Adrenal gland (tissue), 9 donors: ENCODE measurements at regions not wholly inside any gene's neighbourhood (a gene's known extent, or its start where the extent isn't known, plus 50 kb on each side); places are given as distances from the start of the nearest gene placed in this dataset.
"Not testable (repeated sequence)": the region's sequence is repeated elsewhere in the genome, so short reads cannot be mapped to it uniquely, and the experiment has no call there.

Experiments used
- DNase-seq, 7 donors: peaks; one replicate each; pipeline ENCODE4 v3.0.0-alpha.2; 2019 to 2020
- H3K27ac ChIP-seq, 5 donors: fragments of 200-600 bp; sonication (generic) in 4 of 5; 1 replicate in 3 of 5; 2 replicates in 2 of 5; pipeline versions ENCODE4 v1.5.1 to v1.8.0; 2016 to 2020; ENCODE audit warnings: mild to moderate bottlenecking in 1 of 5
- H3K27me3 ChIP-seq: fragments of 200-600 bp; 2 replicates; pipeline ENCODE4 v1.8.0; 2021
- H3K36me3 ChIP-seq, 2 donors: fragments of 200-600 bp; replicated peaks in 1 of 2; 1 replicate in 1 of 2; 2 replicates in 1 of 2; pipeline versions ENCODE4 v1.5.1 to v1.8.0; 2018 to 2022
- H3K4me1 ChIP-seq, 2 donors: fragments of 200-600 bp; replicated peaks in 1 of 2; 1 replicate in 1 of 2; 2 replicates in 1 of 2; pipeline versions ENCODE4 v1.5.1 to v1.8.0; 2018 to 2021
- H3K4me3 ChIP-seq, 4 donors: fragments of 200-600 bp; sonication (generic) in 3 of 4; one replicate each; pipeline ENCODE4 v1.5.1; 2016 to 2018
- H3K9me3 ChIP-seq, 3 donors: fragments of 200-600 bp; sonication (generic) in 1 of 3; replicated peaks in 1 of 3; 1 replicate in 2 of 3; 2 replicates in 1 of 3; pipeline versions ENCODE4 v1.5.1 to v1.8.0; 2016 to 2021
- POLR2A ChIP-seq, 2 donors: fragments of 450-650 bp; IDR thresholded peaks; one replicate each; pipeline ENCODE4 v1.6.1; 2017; ENCODE audit warnings: antibody characterized with exemption in 2 of 2, mild to moderate bottlenecking in 2 of 2, moderate library complexity in 1 of 2
- WGBS, 4 donors: extraction: QIAGEN DNeasy Blood & Tissue Kit in 2 of 4; methylation state at CpG; one replicate each; pipeline versions ENCODE4 v1.1.5 to v1.1.7; 2013 to 2017; 5-methylcytosine and 5-hydroxymethylcytosine counted together
- intact Hi-C, 2 donors: fragments of 100-400 bp; cut with DNase I; formaldehyde crosslinking; loops; one replicate each; pipeline versions ENCODE4 v1.14.1 to v1.15.0; 2022 to 2023
- TF ChIP-seq, protein P1 (sequence below), 6 experiments: fragments of 450-650 bp in 4 of 6; fragments of 200-600 bp in 2 of 6; sonication (generic) in 1 of 6; IDR thresholded peaks; 1 replicate in 5 of 6; 2 replicates in 1 of 6; pipeline versions ENCODE4 v1.5.1 to v1.8.0; 2016 to 2021; ENCODE audit warnings: antibody characterized with exemption in 6 of 6, mild to moderate bottlenecking in 2 of 6, moderate library complexity in 1 of 6
- donor health status: healthy with polysubstance abuse.
- donor health status: Bipolar disorder and iron deficiency.
- donor health status: DM: yes; HTN: yes; CAD: no.
- donor health status: DM: no; HTN: no; CAD: no.
- donor health status: DM: no; HTN: no; CAD: no.

GRCh38 chr7:55308186-55308929 is 56.8 kb upstream of the LANCL2 start:
- H3K27me3 ChIP-seq, result no peaks in the 10 kb centered on the region
- peak overlapping the region in 1 of 5 donors; percentile 40 for H3K27ac ChIP-seq
- intact Hi-C loops, result no loop called here

GRCh38 chr7:55309040-55309991 is 55.8 kb upstream of the LANCL2 start:
- no peak overlapping the region for H3K4me3 ChIP-seq
- no peaks in the 10 kb centered on the region for H3K9me3 ChIP-seq
- intact Hi-C loops, result no loop called here
- H3K4me1 ChIP-seq, result no peaks in the 10 kb centered on the region
- no peaks in the 10 kb centered on the region for H3K36me3 ChIP-seq
- peak overlapping the region in 1 of 5 donors; percentile 40 for H3K27ac ChIP-seq
- H3K27me3 ChIP-seq, result no peaks in the 10 kb centered on the region
- 83 to 90% (median 87%) methylated on average over 17 of the region's 17 CpGs for WGBS, 4 donors
- no peak for TF ChIP-seq POLR2A (IDR thresholded peaks at IDR 0.05)
- TF ChIP-seq, protein P1, sequence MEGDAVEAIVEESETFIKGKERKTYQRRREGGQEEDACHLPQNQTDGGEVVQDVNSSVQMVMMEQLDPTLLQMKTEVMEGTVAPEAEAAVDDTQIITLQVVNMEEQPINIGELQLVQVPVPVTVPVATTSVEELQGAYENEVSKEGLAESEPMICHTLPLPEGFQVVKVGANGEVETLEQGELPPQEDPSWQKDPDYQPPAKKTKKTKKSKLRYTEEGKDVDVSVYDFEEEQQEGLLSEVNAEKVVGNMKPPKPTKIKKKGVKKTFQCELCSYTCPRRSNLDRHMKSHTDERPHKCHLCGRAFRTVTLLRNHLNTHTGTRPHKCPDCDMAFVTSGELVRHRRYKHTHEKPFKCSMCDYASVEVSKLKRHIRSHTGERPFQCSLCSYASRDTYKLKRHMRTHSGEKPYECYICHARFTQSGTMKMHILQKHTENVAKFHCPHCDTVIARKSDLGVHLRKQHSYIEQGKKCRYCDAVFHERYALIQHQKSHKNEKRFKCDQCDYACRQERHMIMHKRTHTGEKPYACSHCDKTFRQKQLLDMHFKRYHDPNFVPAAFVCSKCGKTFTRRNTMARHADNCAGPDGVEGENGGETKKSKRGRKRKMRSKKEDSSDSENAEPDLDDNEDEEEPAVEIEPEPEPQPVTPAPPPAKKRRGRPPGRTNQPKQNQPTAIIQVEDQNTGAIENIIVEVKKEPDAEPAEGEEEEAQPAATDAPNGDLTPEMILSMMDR (IDR thresholded peaks at IDR 0.05), result no peak
- peak in 1 of 7 donors; percentile 4 for DNase-seq

More at GRCh38 chr7:55308186-55308929, 56.8 kb upstream of the LANCL2 start:
- no peaks in the 10 kb centered on the region for H3K4me1 ChIP-seq
- no peaks in the 10 kb centered on the region for H3K9me3 ChIP-seq
- 58 to 82% (median 71%) methylated on average over 3 of the region's 3 CpGs for WGBS, 4 donors
- H3K4me3 ChIP-seq, result no peak overlapping the region
- no peaks in the 10 kb centered on the region for H3K36me3 ChIP-seq
- no peak for TF ChIP-seq POLR2A (IDR thresholded peaks at IDR 0.05)
- TF ChIP-seq, protein P1 (IDR thresholded peaks at IDR 0.05), result no peak
- DNase-seq, result peak in 3 of 7 donors; percentile 9 to 28 (median 22)

GRCh38 chr7:55310287-55311025 is 54.7 kb upstream of the LANCL2 start:
- no peaks in the 10 kb centered on the region for H3K36me3 ChIP-seq
- H3K9me3 ChIP-seq, result no peaks in the 10 kb centered on the region
- H3K27ac ChIP-seq, result no peak overlapping the region
- intact Hi-C loops, result no loop called here
- 69 to 76% (median 71%) methylated on average over 7 to 8 of the region's 8 CpGs for WGBS, 4 donors
- H3K4me3 ChIP-seq, result no peak overlapping the region
- no peaks in the 10 kb centered on the region for H3K27me3 ChIP-seq
- DNase-seq, result no peak
- H3K4me1 ChIP-seq, result no peaks in the 10 kb centered on the region
- TF ChIP-seq, protein P1 (IDR thresholded peaks at IDR 0.05), result no peak
- TF ChIP-seq POLR2A (IDR thresholded peaks at IDR 0.05), result no peak

DNA sequence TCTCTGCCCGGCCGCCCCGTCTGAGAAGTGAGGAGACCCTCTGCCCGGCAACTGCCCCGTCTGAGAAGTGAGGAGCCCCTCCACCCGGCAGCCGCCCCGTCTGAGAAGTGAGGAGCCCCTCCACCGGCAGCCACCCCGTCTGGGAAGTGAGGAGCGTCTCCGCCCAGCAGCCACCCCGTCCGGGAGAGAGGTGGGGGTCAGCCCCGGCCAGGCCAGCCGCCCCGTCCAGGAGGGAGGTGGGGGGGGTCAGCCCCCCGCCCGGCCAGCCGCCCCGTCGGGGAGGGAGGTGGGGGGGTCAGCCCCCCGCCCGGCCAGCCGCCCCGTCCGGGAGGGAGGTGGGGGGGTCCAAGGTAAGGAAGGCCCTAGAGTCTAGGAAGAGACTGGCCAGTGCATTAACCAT is 53.2 kb upstream of the LANCL2 start:
- intact Hi-C loops, H3K36me3 ChIP-seq, H3K27ac ChIP-seq, H3K9me3 ChIP-seq, H3K4me1 ChIP-seq, H3K4me3 ChIP-seq, DNase-seq, H3K27me3 ChIP-seq: not testable (repeated sequence)
- 69 to 90% (median 87%) methylated on average over 4 to 26 of the region's 27 CpGs for WGBS, 4 donors

GRCh38 chr7:55313671-55314070 is 51.5 kb upstream of the LANCL2 start:
- H3K27me3 ChIP-seq, intact Hi-C loops, H3K36me3 ChIP-seq, H3K4me3 ChIP-seq, H3K4me1 ChIP-seq, H3K27ac ChIP-seq, DNase-seq, H3K9me3 ChIP-seq: not testable (repeated sequence)
- WGBS, 4 donors, result 77 to 88% (median 81%) methylated on average over 5 of the region's 5 CpGs
